HEK293 (cell line): ENCODE measurements at regions not wholly inside any gene's neighbourhood (a gene's known extent, or its start where the extent isn't known, plus 50 kb on each side); places are given as distances from the start of the nearest gene placed in this dataset.

Experiments used
- CTCF ChIA-PET: fragments of 350-600 bp; formaldehyde crosslinking; extraction: SDS; loops from one replicate; lab custom pipeline; 2021; ENCODE audit warnings: antibody characterized with exemption; lab: Yijun Ruan, JAX
- POLR2A ChIA-PET: fragments of 300-600 bp; formaldehyde crosslinking; extraction: SDS; loops from one replicate; lab custom pipeline; 2020; ENCODE audit warnings: antibody characterized with exemption, inconsistent platforms; lab: Yijun Ruan, JAX
- H3K27ac ChIP-seq: fragments of 200-500 bp; sonication (Bioruptor generic); 2 replicates; pipeline ENCODE4 v1.5.1; 2014; ENCODE audit warnings: low read depth, low read length, control low read depth, inconsistent platforms; ENCODE audit errors: extremely low read depth
- H3K36me3 ChIP-seq, 2 experiments: fragments of 200-500 bp in 1 of 2; sonication (Bioruptor generic) in 1 of 2; 1 replicate in 1 of 2; 2 replicates in 1 of 2; pipeline ENCODE4 v1.5.1; 2014 to 2017; ENCODE audit warnings: inconsistent platforms in 2 of 2, low read length in 2 of 2; ENCODE audit not compliant: control insufficient read depth in 2 of 2, insufficient read depth in 1 of 2
- H3K4me1 ChIP-seq: fragments of 200-500 bp; sonication (Bioruptor generic); 2 replicates; pipeline ENCODE4 v1.5.1; 2014; ENCODE audit warnings: mild to moderate bottlenecking, low read length, inconsistent platforms; ENCODE audit not compliant: control insufficient read depth, insufficient read depth
- H3K4me3 ChIP-seq: 2 replicates; pipeline ENCODE4 v1.5.1; 2011; ENCODE audit warnings: low read depth, mild to moderate bottlenecking, control low read depth, low read length, moderate library complexity
- H3K9me3 ChIP-seq: fragments of 200-500 bp; sonication (Bioruptor generic); 2 replicates; pipeline ENCODE4 v1.5.1; 2014; ENCODE audit warnings: low read depth, low read length, inconsistent platforms; ENCODE audit not compliant: control insufficient read depth, insufficient read depth
- HOXD13 ChIP-seq: sonication (generic); formaldehyde crosslinking; IDR thresholded peaks from 2 replicates; pipeline ENCODE4 v1.8.0; 2022; ENCODE audit warnings: missing genetic modification reagents, borderline replicate concordance
- PRDM1 ChIP-seq: fragments of 450-650 bp; formaldehyde crosslinking; IDR thresholded peaks from 2 replicates; pipeline ENCODE4; 2016; ENCODE audit warnings: missing biosample characterization, missing genetic modification characterization
- SP7 ChIP-seq: fragments of 450-650 bp; formaldehyde crosslinking; IDR thresholded peaks from 2 replicates; pipeline ENCODE4 v1.5.1; 2016; ENCODE audit warnings: missing biosample characterization, missing genetic modification characterization
- WT1 ChIP-seq: fragments of 450-650 bp; formaldehyde crosslinking; IDR thresholded peaks from 2 replicates; pipeline ENCODE4 v1.5.1; 2016; ENCODE audit warnings: missing biosample characterization, missing genetic modification characterization
- YY2 ChIP-seq: fragments of 450-650 bp; formaldehyde crosslinking; IDR thresholded peaks from 2 replicates; pipeline ENCODE4 v1.5.1; 2016; ENCODE audit warnings: missing biosample characterization, missing genetic modification characterization
- ZBTB1 ChIP-seq: fragments of 450-650 bp; formaldehyde crosslinking; IDR thresholded peaks from 2 replicates; pipeline ENCODE4 v1.5.1; 2016; ENCODE audit warnings: missing biosample characterization, missing genetic modification characterization
- ZFHX2 ChIP-seq: fragments of 450-650 bp; formaldehyde crosslinking; conservative IDR thresholded peaks from 2 replicates; pipeline ENCODE4 v1.5.1; 2016; ENCODE audit warnings: missing biosample characterization, missing genetic modification characterization
- ZNF138 ChIP-seq: fragments of 450-650 bp; formaldehyde crosslinking; IDR thresholded peaks from 2 replicates; pipeline ENCODE4 v1.5.1; 2016; ENCODE audit warnings: missing biosample characterization, missing genetic modification characterization, borderline replicate concordance
- ZNF175 ChIP-seq: fragments of 450-650 bp; formaldehyde crosslinking; IDR thresholded peaks from 2 replicates; pipeline ENCODE4 v1.5.1; 2016; ENCODE audit warnings: missing biosample characterization, missing genetic modification characterization
- ZNF211 ChIP-seq: fragments of 450-650 bp; formaldehyde crosslinking; IDR thresholded peaks from 2 replicates; pipeline ENCODE4 v1.5.1; 2016; ENCODE audit warnings: low read depth, missing biosample characterization, missing genetic modification characterization
- ZNF248 ChIP-seq: fragments of 450-650 bp; formaldehyde crosslinking; IDR thresholded peaks from 2 replicates; pipeline ENCODE4 v1.5.1; 2017; ENCODE audit warnings: missing biosample characterization, missing genetic modification characterization
- ZNF324 ChIP-seq: fragments of 450-650 bp; formaldehyde crosslinking; IDR thresholded peaks from 2 replicates; pipeline ENCODE4 v1.5.1; 2016; ENCODE audit warnings: missing biosample characterization, missing genetic modification characterization
- ZNF354C ChIP-seq: fragments of 450-650 bp; formaldehyde crosslinking; IDR thresholded peaks from 2 replicates; pipeline ENCODE4 v1.5.1; 2016; ENCODE audit warnings: missing biosample characterization, missing genetic modification characterization, low read depth, borderline replicate concordance
- ZNF514 ChIP-seq: fragments of 450-650 bp; formaldehyde crosslinking; IDR thresholded peaks from 2 replicates; pipeline ENCODE4 v1.5.1; 2016; ENCODE audit warnings: missing biosample characterization, missing genetic modification characterization
- ZNF571 ChIP-seq: fragments of 450-650 bp; formaldehyde crosslinking; IDR thresholded peaks from 2 replicates; pipeline ENCODE4 v1.5.0; 2017; ENCODE audit warnings: missing biosample characterization, missing genetic modification characterization
- TF ChIP-seq, protein P1 (sequence below): fragments of 450-650 bp; formaldehyde crosslinking; IDR thresholded peaks from 2 replicates; pipeline ENCODE4 v1.5.1; 2016; ENCODE audit warnings: missing biosample characterization, missing genetic modification characterization
- TF ChIP-seq, protein P2 (sequence below): fragments of 450-650 bp; formaldehyde crosslinking; IDR thresholded peaks from 2 replicates; pipeline ENCODE4 v1.5.1; 2016; ENCODE audit warnings: missing biosample characterization, missing genetic modification characterization, borderline replicate concordance
- TF ChIP-seq, protein P3 (sequence below): fragments of 450-650 bp; formaldehyde crosslinking; IDR thresholded peaks from 2 replicates; pipeline ENCODE4 v1.5.1; 2016; ENCODE audit warnings: missing biosample characterization, missing genetic modification characterization
- TF ChIP-seq, protein P4 (sequence below): fragments of 450-650 bp; formaldehyde crosslinking; IDR thresholded peaks from 2 replicates; pipeline ENCODE4 v1.5.1; 2016; ENCODE audit warnings: missing biosample characterization, missing genetic modification characterization
- TF ChIP-seq, protein P5 (sequence below): fragments of 450-650 bp; formaldehyde crosslinking; IDR thresholded peaks from 2 replicates; pipeline ENCODE4 v1.5.1; 2016; ENCODE audit warnings: missing biosample characterization, missing genetic modification characterization

DNA sequence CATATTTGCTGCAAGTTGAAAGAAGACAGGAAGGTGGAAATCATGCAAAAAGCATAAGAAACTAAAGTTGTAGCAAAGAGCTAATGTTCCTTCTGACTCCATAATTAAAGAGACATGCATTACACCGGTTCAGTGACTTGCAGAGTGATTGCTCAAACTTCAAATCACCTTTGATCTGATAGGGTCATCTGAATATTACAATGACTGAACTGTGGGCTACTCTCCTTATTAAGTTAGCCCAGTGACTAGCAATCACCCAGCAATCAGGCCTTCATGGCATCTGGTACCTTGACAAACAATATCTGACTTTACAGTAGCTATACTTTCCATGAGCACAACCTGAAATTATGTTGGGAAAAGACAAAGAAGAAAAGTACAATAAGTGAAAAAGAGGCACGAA, 84.9 kb downstream of the NREP start:
- ChIA-PET POLR2A (no interaction called here), CTCF (interaction anchor here (0.6 to 1.3 kb wide), 4 partner anchors 55 to 269 kb away, joined by 3 to 4 read pairs (median 3); no protein-coding TSS in a partner anchor)
- Histone ChIP-seq H3K4me1 (no peaks in the 10 kb centered on the region), H3K36me3 (no peaks in the 10 kb centered on the region), H3K9me3 (no peaks in the 10 kb centered on the region), H3K27ac (no peak overlapping the region), H3K4me3 (no peak overlapping the region)
- TF ChIP-seq ZNF514 (tag by site-specific recombination) (no peak), ZNF324 (tag by site-specific recombination) (no peak), WT1 (no peak), SP7 (no peak), ZNF571 (tag by site-specific recombination) (no peak), ZNF175 (tag by site-specific recombination) (no peak), ZBTB1 (no peak), YY2 (tag by site-specific recombination) (no peak), PRDM1 (tag by site-specific recombination) (no peak), ZNF138 (tag by site-specific recombination) (no peak), ZNF211 (tag by site-specific recombination) (no peak), ZFHX2 (no peak), ZNF354C (no peak), ZNF248 (tag by site-specific recombination) (no peak), HOXD13 (CRISPR knock-in tag) (no peak)
- TF ChIP-seq, protein P1, sequence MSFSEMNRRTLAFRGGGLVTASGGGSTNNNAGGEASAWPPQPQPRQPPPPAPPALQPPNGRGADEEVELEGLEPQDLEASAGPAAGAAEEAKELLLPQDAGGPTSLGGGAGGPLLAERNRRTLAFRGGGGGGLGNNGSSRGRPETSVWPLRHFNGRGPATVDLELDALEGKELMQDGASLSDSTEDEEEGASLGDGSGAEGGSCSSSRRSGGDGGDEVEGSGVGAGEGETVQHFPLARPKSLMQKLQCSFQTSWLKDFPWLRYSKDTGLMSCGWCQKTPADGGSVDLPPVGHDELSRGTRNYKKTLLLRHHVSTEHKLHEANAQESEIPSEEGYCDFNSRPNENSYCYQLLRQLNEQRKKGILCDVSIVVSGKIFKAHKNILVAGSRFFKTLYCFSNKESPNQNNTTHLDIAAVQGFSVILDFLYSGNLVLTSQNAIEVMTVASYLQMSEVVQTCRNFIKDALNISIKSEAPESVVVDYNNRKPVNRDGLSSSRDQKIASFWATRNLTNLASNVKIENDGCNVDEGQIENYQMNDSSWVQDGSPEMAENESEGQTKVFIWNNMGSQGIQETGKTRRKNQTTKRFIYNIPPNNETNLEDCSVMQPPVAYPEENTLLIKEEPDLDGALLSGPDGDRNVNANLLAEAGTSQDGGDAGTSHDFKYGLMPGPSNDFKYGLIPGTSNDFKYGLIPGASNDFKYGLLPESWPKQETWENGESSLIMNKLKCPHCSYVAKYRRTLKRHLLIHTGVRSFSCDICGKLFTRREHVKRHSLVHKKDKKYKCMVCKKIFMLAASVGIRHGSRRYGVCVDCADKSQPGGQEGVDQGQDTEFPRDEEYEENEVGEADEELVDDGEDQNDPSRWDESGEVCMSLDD (tag by site-specific recombination) = no peak
- TF ChIP-seq, protein P2, sequence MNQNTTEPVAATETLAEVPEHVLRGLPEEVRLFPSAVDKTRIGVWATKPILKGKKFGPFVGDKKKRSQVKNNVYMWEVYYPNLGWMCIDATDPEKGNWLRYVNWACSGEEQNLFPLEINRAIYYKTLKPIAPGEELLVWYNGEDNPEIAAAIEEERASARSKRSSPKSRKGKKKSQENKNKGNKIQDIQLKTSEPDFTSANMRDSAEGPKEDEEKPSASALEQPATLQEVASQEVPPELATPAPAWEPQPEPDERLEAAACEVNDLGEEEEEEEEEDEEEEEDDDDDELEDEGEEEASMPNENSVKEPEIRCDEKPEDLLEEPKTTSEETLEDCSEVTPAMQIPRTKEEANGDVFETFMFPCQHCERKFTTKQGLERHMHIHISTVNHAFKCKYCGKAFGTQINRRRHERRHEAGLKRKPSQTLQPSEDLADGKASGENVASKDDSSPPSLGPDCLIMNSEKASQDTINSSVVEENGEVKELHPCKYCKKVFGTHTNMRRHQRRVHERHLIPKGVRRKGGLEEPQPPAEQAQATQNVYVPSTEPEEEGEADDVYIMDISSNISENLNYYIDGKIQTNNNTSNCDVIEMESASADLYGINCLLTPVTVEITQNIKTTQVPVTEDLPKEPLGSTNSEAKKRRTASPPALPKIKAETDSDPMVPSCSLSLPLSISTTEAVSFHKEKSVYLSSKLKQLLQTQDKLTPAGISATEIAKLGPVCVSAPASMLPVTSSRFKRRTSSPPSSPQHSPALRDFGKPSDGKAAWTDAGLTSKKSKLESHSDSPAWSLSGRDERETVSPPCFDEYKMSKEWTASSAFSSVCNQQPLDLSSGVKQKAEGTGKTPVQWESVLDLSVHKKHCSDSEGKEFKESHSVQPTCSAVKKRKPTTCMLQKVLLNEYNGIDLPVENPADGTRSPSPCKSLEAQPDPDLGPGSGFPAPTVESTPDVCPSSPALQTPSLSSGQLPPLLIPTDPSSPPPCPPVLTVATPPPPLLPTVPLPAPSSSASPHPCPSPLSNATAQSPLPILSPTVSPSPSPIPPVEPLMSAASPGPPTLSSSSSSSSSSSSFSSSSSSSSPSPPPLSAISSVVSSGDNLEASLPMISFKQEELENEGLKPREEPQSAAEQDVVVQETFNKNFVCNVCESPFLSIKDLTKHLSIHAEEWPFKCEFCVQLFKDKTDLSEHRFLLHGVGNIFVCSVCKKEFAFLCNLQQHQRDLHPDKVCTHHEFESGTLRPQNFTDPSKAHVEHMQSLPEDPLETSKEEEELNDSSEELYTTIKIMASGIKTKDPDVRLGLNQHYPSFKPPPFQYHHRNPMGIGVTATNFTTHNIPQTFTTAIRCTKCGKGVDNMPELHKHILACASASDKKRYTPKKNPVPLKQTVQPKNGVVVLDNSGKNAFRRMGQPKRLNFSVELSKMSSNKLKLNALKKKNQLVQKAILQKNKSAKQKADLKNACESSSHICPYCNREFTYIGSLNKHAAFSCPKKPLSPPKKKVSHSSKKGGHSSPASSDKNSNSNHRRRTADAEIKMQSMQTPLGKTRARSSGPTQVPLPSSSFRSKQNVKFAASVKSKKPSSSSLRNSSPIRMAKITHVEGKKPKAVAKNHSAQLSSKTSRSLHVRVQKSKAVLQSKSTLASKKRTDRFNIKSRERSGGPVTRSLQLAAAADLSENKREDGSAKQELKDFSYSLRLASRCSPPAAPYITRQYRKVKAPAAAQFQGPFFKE (tag by site-specific recombination) = no peak
- TF ChIP-seq, protein P3, sequence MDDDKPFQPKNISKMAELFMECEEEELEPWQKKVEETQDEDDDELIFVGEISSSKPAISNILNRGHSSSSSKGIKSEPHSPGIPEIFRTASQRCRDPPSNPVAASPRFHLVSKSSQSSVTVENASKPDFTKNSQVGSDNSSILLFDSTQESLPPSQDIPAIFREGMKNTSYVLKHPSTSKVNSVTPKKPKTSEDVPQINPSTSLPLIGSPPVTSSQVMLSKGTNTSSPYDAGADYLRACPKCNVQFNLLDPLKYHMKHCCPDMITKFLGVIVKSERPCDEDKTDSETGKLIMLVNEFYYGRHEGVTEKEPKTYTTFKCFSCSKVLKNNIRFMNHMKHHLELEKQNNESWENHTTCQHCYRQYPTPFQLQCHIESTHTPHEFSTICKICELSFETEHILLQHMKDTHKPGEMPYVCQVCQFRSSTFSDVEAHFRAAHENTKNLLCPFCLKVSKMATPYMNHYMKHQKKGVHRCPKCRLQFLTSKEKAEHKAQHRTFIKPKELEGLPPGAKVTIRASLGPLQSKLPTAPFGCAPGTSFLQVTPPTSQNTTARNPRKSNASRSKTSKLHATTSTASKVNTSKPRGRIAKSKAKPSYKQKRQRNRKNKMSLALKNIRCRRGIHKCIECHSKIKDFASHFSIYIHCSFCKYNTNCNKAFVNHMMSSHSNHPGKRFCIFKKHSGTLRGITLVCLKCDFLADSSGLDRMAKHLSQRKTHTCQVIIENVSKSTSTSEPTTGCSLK (tag by site-specific recombination) = no peak
- TF ChIP-seq, protein P4, sequence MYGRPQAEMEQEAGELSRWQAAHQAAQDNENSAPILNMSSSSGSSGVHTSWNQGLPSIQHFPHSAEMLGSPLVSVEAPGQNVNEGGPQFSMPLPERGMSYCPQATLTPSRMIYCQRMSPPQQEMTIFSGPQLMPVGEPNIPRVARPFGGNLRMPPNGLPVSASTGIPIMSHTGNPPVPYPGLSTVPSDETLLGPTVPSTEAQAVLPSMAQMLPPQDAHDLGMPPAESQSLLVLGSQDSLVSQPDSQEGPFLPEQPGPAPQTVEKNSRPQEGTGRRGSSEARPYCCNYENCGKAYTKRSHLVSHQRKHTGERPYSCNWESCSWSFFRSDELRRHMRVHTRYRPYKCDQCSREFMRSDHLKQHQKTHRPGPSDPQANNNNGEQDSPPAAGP (tag by site-specific recombination) = no peak
- TF ChIP-seq, protein P5, sequence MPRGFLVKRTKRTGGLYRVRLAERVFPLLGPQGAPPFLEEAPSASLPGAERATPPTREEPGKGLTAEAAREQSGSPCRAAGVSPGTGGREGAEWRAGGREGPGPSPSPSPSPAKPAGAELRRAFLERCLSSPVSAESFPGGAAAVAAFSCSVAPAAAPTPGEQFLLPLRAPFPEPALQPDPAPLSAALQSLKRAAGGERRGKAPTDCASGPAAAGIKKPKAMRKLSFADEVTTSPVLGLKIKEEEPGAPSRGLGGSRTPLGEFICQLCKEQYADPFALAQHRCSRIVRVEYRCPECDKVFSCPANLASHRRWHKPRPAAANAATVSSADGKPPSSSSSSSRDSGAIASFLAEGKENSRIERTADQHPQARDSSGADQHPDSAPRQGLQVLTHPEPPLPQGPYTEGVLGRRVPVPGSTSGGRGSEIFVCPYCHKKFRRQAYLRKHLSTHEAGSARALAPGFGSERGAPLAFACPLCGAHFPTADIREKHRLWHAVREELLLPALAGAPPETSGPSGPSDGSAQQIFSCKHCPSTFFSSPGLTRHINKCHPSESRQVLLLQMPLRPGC (tag by site-specific recombination) = no peak
